ENCODE measurements at regions not wholly inside any gene's neighbourhood (a gene's known extent, or its start where the extent isn't known, plus 50 kb on each side); places are given as distances from the start of the nearest gene placed in this dataset.

DNA sequence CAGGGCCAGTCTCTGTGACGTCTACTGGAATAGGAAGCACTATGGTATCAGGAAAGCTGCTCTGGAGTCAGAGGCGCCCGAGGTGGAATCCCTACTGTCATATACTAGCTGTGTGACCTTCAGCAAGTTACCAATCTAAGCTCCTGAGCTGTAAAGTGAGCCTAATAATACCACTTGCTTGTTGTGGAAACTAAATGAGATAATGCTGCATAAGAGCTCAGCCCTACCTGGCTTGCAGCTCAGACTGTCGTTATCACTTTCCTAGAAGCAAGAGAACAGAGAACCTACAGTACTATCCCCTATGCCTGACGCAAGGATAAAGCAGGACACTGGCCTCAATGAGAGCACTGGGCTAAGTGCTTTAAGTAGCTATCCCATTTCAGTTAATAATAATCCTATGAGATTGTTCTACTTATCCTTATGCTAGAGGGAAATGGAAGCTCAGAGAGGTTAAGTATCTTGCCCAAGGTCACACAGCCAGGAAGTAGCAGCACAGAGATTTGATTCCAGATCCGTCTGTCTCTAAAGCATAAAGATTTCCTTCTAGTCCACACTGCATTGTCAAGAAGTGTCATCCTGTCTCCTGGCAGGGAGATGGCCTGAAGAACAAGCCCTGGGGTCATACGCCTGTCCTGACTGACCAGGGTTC is 195.2 kb downstream of the TLE3 start:
- Histone ChIP-seq H3K4me3 (no peak overlapping the region), H3K27ac (no peak overlapping the region)
- TF ChIP-seq, protein P1, sequence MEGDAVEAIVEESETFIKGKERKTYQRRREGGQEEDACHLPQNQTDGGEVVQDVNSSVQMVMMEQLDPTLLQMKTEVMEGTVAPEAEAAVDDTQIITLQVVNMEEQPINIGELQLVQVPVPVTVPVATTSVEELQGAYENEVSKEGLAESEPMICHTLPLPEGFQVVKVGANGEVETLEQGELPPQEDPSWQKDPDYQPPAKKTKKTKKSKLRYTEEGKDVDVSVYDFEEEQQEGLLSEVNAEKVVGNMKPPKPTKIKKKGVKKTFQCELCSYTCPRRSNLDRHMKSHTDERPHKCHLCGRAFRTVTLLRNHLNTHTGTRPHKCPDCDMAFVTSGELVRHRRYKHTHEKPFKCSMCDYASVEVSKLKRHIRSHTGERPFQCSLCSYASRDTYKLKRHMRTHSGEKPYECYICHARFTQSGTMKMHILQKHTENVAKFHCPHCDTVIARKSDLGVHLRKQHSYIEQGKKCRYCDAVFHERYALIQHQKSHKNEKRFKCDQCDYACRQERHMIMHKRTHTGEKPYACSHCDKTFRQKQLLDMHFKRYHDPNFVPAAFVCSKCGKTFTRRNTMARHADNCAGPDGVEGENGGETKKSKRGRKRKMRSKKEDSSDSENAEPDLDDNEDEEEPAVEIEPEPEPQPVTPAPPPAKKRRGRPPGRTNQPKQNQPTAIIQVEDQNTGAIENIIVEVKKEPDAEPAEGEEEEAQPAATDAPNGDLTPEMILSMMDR (IDR thresholded peaks at IDR 0.05) = no peak
- DNase-seq (ENCODE audit: low spot score) = no peak

DNA sequence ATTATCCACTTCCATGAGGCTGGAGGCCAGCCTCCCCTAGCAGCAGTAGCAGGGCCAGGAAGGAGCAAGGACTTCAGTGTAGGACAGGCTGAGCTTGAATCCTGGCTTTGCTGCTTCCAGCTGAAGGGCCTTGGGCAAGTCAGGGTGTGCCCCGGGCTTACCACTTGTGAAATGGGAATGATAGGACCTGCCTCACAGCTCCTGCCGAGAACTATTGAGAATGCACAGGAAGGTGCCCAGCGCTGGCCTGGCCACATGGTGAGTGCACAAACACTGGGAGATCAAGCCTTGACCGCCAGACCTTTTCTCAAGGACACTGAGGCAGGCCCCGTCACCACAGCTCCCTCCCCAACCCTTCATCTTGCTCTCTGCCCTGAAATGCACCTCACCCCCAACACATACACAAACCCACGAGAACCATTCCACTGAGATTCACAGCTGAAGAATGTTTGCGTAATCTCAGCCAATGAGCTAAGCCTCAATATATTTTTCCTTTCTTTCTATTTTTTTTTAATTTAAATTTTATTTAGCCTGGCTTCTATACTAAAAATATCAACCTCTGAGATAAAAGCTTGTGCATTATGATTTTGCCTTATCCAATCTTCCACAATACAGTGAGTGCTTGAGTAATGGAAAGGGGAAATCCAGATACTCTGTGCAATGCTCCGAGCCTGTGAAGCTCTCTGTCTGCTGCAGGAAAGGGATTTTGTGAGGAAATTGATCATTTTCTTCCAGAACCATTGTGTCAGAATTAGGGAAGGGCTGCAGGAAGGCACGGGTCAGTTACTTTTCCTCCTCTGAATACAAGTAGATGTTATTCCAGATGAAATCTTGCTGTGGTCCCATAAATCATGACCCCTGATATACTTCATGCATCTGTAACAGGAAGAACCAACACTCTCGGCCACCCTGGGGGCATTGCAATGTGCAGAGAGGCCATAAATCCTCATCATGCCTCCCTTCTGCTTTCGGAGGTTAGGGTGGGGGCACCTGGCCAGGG is 193.9 kb downstream of the TLE3 start:
- TF ChIP-seq, protein P1 (IDR thresholded peaks at IDR 0.05) = no peak
- H3K27ac ChIP-seq = no peak overlapping the region
- DNase-seq (ENCODE audit: low spot score) = no peak
- no peak overlapping the region for H3K4me3 ChIP-seq

- TF ChIP-seq, protein P1 (IDR thresholded peaks at IDR 0.05) = no peak
- DNase-seq (ENCODE audit: low spot score) = no peak
- no peak overlapping the region for H3K4me3 ChIP-seq
- H3K27ac ChIP-seq = no peak overlapping the region
Measured at GRCh38 chr15:69906256-69907185, 191.2 kb downstream of the TLE3 start.

DNA sequence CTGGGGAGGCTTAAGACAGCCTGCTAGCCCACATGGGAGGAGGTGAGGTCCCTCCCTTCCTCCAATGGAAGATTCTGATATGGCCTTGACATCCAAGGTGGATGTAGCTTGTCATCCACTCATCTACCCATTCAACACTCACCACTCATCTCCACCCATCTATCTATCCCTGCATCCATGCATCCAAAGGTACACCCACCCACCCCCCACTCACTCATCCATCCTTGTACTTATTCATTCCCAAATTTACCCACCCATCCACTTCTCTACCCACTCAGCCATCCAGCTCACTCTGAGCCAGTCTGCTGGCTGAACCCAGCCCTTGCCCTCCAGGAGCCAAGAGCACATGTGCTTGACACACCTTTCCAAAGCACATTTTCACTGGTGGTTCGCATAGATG is 189.7 kb downstream of the TLE3 start:
- H3K27ac ChIP-seq = no peak overlapping the region
- TF ChIP-seq, protein P1 (IDR thresholded peaks at IDR 0.05) = no peak
- DNase-seq (ENCODE audit: low spot score) = no peak
- no peak overlapping the region for H3K4me3 ChIP-seq

- DNase-seq (ENCODE audit: low spot score) = no peak
- Histone ChIP-seq H3K4me3 (no peak overlapping the region), H3K27ac (no peak overlapping the region)
- TF ChIP-seq, protein P1 (IDR thresholded peaks at IDR 0.05) = no peak
Measured at GRCh38 chr15:69908590-69909420, 188.9 kb downstream of the TLE3 start.
